NCI-H2081 treated with DMSO at 0.1 percent for 48 hours (cell line): ENCODE measurements at regions not wholly inside any gene's neighbourhood (a gene's known extent, or its start where the extent isn't known, plus 50 kb on each side); places are given as distances from the start of the nearest gene placed in this dataset.

ENCODE experiments used
- DNase-seq: peaks from one replicate; lab custom pipeline; 2025; lab: John Stamatoyannopoulos, UW

DNA sequence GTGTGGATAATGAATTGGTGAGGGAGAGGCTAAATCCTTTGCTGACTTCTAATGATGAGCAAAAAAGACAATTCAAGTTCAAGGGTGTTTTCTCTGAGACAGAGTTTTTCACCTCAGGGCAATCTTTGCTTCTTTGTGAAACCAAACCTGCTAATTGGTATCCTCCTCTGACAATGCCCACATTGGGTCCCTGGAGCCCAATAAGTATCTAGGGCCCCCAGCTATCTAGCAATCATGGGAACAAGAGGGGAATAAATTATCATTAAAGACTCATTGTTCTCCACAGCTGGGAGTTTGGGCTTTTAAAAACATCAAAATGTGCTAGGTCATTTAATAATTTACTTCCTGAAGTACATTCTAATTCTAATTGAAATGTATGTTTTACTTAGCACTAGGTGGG is 227.3 kb downstream of the TMEM167A start:
- no peak for DNase-seq

DNA sequence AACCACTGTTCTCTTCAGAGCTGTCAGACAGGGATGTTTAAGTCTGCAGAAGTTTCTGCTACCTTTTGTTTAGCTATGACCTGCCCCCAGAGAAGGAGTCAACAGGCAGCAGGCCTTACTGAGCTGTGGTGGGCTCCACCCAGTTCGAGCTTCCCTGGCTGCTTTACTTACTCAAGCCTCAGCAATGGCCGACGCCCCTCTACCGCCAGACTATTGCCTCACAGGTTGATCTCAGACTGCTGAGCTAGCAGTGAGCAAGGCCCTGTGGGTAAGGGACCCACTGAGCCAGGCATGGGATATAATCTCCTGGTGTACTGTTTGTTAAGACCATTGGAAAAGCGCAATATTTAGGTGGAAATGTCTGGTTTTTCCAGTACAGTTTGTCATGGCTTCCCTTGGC is 229.6 kb downstream of the TMEM167A start:
- no peak for DNase-seq

DNA sequence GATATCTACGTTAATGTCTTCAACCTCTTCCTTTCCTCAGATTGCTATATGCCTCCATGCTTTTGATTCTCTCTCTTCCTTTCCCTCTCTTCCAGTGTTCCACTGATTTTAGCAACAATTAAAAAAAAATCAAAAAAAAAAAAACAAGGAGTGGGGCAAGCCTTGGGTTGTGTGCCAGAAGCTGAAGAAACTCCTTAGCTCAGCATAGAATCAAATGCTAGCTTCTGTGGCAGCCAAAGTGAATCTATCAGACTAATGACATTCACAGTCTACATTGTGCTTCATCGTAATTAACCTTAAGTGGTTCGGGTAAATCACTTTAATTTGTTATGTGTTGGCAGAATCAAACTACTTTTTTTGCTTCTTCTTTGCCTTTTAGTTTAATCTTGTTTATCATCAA is 237.3 kb downstream of the TMEM167A start:
- DNase-seq: no peak

DNA sequence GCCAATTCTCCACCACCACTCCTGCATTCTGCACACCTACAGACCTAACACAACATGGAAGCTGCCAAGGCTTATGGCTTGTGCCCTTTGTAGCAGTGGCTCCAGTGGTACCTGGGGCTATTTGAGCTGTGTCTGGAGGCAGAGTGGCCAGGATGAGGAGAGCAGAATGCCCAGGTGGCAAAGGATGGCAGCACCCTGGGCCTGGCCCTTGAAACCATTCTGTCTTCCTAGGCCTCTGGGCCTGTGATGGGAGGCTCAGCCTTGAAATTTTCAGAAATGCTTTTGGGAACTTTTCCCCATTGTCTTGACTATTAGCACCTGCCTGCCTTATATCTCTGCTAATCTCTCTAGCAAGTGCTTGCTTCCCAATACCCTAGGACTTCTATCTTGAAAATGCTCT is 241.7 kb downstream of the TMEM167A start:
- no peak for DNase-seq

DNA sequence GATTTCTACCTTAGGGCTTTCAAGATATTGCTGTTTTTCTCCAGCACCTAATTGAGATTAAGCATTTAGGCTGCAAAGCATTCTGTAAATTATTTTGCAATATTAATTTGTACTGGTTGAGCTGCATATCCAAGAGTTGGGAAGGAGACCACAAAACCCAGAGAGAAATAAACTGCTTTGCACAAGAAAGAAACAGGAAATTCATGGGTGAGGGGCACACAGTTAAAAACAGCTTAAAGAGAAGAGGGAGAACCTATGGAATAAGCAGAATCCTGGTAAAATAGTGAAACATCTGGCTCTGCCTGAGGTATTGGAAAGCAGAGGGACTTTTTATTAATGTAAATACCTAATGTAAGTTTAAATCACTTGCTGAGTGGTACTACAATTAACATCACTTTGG is 243.0 kb downstream of the TMEM167A start:
- DNase-seq: no peak

DNA sequence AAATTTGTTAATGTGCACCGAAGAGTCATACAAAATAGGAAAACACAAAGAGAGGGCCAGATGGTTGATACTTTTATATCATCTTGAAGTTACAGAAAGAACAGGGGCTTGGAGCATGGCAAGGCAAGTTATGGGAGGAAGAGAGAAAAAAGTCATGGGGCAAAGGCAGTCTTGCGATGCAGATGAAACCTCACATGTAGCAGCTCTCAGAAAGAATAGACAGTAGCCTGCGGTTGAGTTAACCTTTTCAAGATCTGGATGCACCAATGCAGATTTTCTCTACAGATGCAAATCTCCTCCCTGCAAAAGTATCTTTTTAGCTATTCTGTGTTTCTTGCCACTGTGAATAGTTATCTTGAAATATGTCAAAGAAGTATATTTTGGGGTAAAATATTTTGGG is 243.9 kb downstream of the TMEM167A start:
- no peak for DNase-seq

DNA sequence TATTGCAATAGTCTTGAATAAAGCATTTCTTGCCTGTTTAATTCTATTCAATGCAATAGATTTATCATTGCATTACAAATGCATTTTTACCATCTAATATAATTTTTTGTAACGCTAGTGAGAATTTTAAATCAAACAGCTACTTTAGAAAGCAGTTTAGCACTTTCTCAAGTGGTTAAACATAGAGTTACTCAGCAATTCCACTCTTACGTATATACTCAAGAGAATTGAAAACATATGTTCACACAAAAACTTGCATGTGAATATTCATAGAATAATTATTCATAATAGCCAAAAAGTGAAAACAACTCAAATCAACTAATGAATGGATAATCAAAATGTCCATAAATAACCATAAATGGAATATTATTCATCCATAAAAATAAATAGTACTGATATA is 244.7 kb downstream of the TMEM167A start:
- no peak for DNase-seq

DNA sequence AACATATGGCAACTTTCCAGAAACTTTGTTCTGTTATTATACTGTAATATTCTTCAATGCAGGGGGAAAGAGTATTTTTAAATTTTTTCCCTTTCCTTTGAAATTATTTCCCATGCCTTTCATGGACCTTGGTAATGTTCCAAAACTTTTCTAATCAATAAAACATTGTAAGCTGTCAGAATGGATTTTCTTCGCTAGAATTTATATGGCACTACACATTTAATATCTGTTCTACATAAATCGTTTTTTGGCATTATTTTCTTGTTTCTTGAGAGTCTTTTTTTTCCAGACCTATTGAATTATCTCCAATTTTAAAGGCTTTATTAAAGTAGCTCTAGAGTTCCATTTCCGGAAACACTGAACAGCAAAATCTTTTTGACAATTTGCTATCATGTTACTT is 249.0 kb downstream of the TMEM167A start:
- DNase-seq: no peak

DNA sequence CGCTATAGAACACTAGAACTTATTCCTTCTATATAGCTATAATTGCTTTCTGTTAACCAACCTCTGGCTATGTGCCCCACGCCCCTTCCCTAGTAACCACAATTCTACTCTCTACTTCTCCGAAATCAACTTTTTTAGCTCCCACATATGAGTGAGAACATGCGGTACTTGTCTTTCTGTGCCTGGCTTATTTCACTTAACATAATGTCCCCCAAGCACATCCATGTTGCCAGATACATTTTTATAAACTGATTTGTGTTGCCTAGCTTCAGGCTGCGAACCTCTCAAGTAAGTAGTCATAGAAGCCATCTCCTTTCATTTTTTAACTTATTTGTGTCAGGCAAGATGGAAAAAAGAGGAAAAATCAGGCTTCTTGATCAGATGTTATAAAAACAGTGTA is 249.5 kb downstream of the TMEM167A start:
- no peak for DNase-seq

DNA sequence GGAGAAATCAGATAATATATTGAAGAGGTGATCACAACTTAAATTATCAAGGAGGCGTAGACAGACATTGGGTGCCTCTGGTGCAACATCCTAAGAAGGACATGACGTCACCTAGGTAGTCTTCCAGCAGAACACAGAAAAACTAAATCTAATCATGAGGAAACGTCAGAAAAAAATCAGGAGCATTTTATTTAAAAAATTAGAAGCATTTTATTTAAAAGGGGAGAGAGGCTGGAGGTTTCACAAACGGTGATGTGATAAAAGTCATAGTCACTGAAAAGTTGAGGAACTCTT is 254.6 kb downstream of the TMEM167A start:
- DNase-seq: no peak

DNA sequence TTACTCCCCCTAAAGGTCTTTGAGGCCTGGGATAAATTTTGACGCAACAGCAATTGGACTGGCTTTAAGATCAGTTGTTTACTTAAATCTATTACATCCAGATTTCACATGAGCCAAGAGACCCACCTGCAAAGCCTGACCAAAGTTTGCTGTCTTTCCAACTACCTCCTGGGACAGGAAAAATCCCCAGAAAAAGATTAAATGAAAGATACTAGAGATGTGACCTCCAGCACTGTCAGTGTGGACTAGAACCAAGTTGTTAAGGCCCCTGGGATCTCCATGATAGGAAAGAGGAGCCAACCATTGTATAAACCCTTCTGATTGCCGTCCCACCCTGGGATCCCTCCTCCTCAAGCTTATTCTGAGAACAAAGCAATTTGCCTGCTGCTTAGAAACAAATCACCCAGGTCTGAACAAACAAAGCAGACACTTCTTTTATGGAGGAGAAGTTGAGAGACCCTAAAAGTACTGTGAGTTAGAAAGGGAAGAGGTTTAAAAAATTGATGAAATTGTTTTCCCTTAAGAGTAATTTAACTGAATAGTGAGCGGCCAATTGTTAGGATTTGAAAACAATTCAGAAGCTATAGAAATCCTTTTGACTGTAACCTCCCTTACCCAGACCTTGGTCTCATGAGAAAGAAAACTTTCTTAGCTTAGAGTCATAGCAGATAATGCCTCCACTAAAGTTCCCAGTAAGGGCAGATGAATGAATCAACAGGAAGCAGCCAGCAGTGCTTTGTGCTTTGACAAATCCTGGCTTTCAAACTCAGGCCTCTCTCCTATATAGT is 255.2 kb downstream of the TMEM167A start:
- DNase-seq: no peak

DNA sequence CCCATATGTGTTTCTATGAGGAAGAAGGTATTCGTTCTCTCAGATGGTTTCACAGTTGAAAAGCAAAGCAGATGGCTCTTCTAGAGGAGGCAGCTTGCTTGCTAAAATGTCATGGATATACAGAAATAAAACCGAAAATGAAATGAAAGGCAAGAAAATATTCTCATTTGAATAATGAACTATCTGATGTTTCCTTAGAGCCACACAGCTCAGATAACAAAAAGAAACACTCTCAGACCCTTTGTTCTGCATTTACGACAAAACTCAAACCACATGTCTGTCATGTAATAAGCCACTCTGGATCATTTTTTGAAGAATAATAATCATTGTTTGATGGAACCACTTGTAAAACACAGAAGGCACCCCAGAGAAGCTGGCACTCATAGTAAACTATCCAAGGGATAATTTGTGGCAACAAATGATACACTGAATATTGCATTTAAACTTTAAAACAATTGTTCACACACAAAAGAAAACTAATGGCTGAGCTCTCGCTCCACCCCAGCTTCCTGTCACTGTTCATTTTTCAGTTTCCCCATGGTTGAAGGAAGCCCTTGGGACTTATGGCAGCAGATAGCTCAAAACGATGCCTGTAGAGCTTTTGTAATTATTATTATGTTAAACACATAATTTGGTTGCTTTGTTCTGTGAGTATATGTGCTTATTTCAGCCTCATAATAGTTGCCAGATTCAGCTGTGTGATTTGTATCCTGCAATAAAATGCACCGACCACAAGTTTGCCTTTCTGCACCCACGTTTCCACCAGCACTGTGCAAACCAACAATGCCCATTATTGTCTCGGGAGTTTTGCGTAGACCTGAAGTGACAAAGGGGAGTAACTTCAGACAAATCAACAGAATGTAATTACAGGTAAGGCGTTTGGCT is 256.0 kb downstream of the TMEM167A start:
- DNase-seq: no peak

DNA sequence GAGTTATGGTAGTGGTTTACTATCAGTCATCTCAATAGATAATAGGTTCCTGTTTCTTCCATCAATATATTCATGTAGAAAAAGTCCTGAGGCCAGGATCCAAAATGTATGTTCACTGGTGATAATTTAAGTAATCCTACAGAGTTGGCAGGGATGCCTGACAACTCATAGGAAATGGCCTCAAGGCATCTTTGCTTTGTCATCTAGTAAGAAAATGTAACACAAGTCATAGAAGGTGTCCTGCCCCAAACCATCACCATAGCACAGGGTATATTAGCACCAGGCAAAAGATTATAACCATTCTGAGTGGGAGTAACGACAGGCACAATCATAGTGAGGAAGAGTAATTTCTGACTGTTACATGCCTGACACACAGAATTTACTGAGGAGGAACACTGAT is 257.0 kb downstream of the TMEM167A start:
- no peak for DNase-seq

DNA sequence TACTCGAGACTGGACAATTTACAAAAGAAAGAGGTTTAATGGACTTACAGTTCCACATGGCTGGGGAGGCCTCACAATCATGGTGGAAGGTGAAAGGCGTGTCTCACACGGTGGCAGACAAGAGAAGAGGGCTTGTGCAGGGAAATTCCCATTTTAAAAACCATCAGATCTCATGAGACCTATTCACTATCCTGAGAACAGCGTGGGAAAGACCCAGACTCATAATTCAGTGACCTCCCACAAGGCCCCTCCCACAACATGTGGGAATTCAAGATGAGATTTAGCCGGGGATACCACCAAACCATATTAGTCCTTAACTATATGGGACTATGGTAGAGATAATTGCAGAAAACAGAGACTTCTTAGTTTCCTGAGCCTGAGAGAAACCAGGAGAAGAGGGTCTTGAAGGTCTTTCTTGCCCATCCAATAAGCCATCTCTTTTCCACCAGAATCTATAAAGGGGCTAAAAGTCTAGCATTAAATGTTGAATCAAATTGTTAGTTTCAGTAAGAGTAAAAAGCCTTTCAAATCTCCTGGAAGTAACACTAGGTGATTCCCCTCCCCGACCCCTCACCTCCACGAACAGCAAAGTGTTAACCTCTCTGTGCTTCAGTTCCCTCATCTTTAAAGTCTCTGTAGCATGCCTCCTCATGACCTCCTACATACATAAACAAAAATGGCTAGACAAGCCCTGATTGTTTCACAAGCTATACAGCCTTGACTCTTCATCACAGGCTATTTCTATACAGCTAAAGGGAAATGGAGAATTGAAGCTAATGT is 259.1 kb downstream of the TMEM167A start:
- no peak for DNase-seq

DNA sequence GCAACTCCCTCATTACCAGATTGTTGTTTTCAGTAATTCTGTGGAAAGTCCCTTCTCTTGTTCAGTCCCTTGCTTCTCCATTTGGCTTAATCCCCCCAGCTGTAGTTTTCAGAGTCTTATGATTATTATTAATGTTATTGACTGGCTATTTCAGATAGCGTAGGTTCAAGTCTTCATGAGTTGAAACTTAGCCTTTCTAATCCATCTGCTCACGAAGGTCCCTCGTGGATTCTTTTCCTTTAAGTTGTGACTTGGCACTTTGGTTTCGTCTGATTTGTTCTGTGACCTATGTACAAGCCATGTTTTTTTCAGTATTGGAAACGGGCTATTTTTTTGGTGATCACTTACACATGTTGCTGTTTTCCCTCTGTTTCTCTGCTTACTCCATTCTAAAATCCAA is 260.3 kb downstream of the TMEM167A start:
- no peak for DNase-seq

DNA sequence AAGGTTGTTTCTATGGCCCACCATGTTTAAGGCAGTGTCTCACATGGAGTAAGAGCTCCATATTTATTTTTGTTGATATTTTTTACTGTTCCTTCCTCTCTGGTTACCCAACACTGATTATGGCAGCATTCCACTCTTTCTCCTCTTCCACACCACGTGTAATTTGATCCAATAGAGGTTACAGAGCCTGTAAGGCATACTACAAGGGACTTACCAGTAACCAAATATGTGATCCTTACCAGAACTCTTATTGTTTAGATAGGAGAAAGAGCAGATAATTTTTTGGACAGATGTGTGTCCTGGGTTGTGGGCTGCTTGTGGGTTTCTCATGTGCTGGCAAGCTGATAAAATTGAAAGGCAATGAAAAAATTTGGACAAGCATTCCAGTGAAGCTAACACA is 261.3 kb downstream of the TMEM167A start:
- no peak for DNase-seq

DNA sequence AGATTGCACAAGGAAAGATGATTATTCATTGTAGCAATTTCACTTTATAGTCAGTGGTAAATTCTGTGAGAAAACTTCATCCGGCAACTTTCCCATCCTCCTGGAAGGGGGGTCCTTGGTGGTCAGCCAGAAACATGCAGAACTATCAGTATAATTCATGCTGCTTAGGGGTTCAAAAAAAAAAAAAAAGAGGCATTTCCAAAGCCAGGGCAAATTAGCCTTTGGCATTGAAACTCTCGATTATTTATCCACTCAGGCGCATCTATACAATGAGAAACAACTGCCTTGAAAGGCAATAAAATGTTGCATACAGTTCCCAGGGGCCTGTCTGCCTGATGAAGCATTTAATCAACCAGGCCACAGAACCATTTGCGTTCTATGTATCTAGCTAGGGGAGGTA is 263.3 kb downstream of the TMEM167A start:
- DNase-seq: no peak

DNA sequence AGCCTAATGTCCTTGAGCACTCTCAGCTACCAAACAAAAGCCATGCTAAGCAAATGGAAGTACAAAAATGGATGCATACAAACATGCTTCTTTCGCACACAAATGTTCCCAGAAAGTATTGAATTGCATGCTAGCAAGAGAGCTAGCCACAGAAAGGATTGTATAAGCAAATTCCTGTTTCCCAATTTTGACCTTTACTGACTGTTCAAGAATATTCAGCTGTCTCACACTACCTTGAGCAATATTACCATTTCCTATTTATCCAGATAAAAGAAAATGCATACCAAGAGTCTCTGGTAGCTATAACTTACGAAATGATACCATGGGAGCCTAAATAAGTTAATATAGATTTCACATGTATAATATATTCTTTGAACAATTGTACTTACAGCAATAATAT is 264.6 kb downstream of the TMEM167A start:
- no peak for DNase-seq

DNA sequence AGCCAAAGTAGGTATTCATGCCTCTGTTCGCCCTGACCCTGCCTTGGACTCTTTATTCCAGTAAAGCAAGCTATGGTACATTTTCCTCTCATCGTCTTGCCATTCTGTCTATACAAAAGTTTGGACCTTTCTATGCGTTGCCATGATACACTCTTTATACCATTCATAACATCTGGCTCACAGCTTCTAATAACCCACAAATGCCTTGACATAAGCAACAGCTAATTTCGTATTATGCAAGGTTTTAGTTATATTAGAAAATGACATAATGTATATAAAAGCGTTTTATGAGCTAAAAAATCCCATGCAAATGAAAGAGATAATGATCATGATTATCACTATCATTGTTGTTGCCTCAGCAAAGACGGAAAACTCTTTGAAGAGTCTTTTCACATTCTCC is 265.7 kb downstream of the TMEM167A start:
- DNase-seq: no peak

DNA sequence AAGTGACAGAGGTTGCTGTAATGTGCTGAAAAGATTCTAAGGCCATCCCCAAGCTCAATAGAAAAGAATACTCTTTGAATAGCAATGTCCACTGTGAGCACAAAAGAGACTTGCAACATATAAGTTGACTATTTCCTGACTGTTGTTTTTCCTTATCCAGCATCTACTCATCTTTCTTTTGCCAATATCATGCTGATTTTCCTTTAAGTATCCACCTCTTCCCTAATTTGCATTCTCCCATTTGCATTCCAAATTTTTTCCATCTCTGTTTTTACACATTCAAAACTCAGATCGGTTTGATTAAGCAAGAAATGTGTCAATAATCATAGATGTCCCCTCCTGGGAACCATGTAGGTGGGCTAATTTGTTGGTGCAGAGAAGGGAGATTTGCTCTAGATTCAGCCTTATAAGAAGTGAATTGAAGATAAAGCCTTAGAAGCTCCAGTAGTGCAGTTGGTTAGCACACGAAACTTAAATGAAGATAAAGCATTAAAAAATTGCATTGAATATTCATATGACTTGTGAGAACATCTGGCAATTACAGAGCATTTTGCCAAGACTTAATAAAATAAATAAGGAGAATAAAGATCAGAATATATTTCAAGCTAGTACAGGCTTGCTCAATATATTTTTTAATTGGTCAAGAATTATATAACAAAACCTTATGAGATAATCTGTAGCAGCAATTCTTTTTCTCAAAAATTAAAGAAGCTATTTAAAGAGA is 267.6 kb downstream of the TMEM167A start:
- no peak for DNase-seq

DNA sequence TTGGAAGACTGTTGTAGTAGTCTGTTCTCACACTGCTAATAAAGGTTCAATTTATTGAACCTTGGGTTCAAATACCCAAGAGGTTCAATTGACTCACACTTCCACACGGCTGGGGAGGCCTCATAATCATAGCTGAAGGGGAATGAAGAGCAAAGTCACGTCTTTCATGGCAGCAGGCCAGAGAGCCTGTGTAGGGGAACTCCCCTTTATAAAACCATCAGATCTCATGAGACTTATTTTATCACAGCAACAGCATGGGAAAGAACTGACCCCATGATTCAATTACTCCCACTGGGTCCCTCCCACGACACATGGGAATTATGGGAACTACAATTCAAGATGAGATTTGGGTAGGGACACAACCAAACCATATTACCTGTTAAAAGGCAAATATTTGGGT is 268.2 kb downstream of the TMEM167A start:
- no peak for DNase-seq

DNA sequence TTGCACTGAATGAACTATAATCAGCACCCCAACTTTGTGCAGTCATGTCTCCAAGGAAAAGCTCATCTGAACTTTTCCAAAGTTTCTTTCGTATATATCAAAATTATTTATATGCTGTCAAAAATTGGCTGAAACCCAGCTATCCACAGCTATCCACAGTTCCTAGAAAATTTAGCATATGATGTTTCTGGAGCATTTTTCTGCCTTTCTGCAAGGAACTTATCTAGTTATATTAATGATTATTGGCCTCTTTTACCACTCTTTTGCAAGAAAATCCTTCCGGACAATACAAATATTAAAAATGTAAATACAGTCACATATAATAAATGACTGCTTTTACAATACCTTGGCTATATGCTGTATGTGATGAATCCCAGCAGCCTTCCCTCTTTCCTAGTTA is 270.2 kb downstream of the TMEM167A start:
- DNase-seq: no peak
